ENCODE measurements at regions not wholly inside any gene's neighbourhood (a gene's known extent, or its start where the extent isn't known, plus 50 kb on each side); places are given as distances from the start of the nearest gene placed in this dataset.

DNA sequence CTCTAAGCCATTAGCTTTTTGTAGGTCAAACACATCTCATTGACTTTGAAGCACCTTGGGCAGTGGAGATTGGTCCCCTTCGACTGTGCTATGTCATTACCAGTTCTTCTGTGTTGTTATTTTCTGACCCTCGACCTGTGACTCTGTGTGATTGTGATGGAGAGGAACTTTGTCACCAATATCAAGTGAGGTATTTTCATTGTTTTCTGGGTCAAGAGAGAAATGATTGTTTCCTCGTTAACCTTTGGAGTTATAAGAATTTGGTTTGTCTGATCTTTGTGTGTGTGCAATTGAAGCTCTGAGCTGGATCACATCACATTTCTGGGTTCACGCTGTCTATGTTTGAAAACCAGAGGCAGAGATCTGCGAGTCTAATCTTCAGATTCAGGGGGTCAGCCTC is 432.2 kb upstream of the KLF6 start:
- Histone ChIP-seq H3K27me3 (no peaks in the 10 kb centered on the region), H3K36me3 (no peaks in the 10 kb centered on the region), H3K27ac (no peak overlapping the region), H3K4me3 (no peak overlapping the region), H3K9me3 (no peaks in the 10 kb centered on the region), H3K4me1 (no peaks in the 10 kb centered on the region)
- no peak for DNase-seq (ENCODE audit: low spot score in 2 of 2)
- no peak for TF ChIP-seq POLR2A (IDR thresholded peaks at IDR 0.05)
- TF ChIP-seq EP300 (IDR thresholded peaks at IDR 0.05) = no peak
- TF ChIP-seq, protein P1, sequence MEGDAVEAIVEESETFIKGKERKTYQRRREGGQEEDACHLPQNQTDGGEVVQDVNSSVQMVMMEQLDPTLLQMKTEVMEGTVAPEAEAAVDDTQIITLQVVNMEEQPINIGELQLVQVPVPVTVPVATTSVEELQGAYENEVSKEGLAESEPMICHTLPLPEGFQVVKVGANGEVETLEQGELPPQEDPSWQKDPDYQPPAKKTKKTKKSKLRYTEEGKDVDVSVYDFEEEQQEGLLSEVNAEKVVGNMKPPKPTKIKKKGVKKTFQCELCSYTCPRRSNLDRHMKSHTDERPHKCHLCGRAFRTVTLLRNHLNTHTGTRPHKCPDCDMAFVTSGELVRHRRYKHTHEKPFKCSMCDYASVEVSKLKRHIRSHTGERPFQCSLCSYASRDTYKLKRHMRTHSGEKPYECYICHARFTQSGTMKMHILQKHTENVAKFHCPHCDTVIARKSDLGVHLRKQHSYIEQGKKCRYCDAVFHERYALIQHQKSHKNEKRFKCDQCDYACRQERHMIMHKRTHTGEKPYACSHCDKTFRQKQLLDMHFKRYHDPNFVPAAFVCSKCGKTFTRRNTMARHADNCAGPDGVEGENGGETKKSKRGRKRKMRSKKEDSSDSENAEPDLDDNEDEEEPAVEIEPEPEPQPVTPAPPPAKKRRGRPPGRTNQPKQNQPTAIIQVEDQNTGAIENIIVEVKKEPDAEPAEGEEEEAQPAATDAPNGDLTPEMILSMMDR (IDR thresholded peaks at IDR 0.05) = no peak
- TF ChIP-seq POLR2AphosphoS5 (IDR thresholded peaks at IDR 0.05) = no peak
- WGBS = 87% methylated on average over 5 of the region's 5 CpGs

DNA sequence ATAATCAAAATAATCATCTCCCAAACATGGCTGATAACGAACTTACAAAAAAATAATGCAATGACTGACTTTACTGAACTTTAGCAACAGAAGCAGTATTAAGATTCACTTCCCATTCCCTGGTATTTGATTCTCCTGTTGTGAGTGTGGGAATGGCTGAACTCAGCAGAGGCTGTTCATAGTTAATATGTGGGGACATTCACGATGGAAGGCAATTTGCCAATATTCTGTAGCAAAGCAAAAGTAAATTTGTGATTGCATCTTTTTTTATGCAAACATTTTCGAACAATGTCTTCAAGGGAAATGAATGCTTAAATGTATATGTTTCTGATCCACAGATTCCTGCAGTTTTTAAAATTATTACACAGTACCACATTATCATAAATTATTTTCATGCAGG is 431.7 kb upstream of the KLF6 start:
- 57% methylated on average over 3 of the region's 3 CpGs for WGBS
- DNase-seq (ENCODE audit: low spot score in 2 of 2) = no peak
- H3K27me3 ChIP-seq = no peaks in the 10 kb centered on the region

DNA sequence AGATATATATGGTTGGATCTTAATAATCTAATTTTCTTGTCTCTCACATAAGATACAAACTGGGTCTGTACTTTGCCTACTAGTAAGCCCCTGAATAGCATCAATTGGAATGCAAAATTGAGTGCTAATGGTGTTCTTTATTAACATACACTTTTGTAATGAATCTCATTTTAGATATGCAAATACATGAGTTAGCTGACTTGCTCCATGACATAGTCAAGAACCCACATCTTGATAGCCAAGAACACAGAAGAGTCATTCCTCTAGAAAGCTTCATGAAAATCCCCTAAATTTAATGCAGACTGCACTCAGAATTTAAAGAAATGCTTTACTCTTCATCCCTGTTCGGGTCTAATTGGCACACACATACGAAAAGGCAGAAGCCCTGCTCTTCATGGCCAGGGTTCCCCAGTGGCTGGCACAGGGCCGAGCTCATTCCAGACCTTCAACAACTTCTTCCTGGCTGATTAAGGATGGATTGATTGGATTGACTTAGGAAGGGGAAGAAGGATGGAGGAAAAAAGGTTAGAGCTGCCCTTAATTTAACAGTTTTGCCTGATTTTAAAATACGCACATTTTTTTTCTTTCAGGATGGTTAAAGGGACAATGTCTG is 431.1 kb upstream of the KLF6 start:
- 82% methylated on average over 4 of the region's 4 CpGs for WGBS
- H3K27me3 ChIP-seq = no peaks in the 10 kb centered on the region
- DNase-seq (ENCODE audit: low spot score in 2 of 2) = no peak
- H3K4me3 ChIP-seq = no peak overlapping the region
- H3K27ac ChIP-seq = no peak overlapping the region
- H3K36me3 ChIP-seq = no peaks in the 10 kb centered on the region
- no peaks in the 10 kb centered on the region for H3K4me1 ChIP-seq
- TF ChIP-seq EP300 (IDR thresholded peaks at IDR 0.05) (no peak), POLR2A (IDR thresholded peaks at IDR 0.05) (no peak), POLR2AphosphoS5 (IDR thresholded peaks at IDR 0.05) (no peak)
- TF ChIP-seq, protein P1 (IDR thresholded peaks at IDR 0.05) = no peak
- no peaks in the 10 kb centered on the region for H3K9me3 ChIP-seq

More for the DNA sequence above, 431.7 kb upstream of the KLF6 start:
- no peaks in the 10 kb centered on the region for H3K9me3 ChIP-seq
- no peak overlapping the region for H3K27ac ChIP-seq
- no peak overlapping the region for H3K4me3 ChIP-seq
- H3K4me1 ChIP-seq = no peaks in the 10 kb centered on the region
- TF ChIP-seq POLR2A (IDR thresholded peaks at IDR 0.05) (no peak), POLR2AphosphoS5 (IDR thresholded peaks at IDR 0.05) (no peak), EP300 (IDR thresholded peaks at IDR 0.05) (no peak)
- TF ChIP-seq, protein P1 (IDR thresholded peaks at IDR 0.05) = no peak
- no peaks in the 10 kb centered on the region for H3K36me3 ChIP-seq

DNA sequence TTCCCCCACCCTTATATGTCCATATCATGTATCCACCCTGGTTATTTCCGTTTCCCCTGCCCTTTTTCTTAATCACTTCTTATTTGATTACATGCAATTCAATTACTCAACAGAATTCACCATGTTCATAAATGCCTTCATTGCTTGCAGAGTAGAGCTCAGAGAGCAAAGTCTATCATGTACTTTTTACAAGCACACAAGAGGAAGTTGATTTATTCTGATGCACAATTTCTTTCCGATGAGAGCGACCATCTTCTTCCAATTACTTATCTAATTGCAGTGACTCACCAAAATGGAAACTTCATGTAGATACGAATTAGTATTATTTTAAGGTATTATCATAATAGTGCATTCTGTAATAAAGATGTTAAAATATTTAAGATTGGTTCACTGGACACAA is 430.5 kb upstream of the KLF6 start:
- Histone ChIP-seq H3K36me3 (no peaks in the 10 kb centered on the region), H3K27ac (no peak overlapping the region), H3K9me3 (no peaks in the 10 kb centered on the region), H3K4me3 (no peak overlapping the region), H3K27me3 (no peaks in the 10 kb centered on the region), H3K4me1 (no peaks in the 10 kb centered on the region)
- TF ChIP-seq POLR2A (IDR thresholded peaks at IDR 0.05) (no peak), POLR2AphosphoS5 (IDR thresholded peaks at IDR 0.05) (no peak), EP300 (IDR thresholded peaks at IDR 0.05) (no peak)
- TF ChIP-seq, protein P1 (IDR thresholded peaks at IDR 0.05) = no peak
- DNase-seq (ENCODE audit: low spot score in 2 of 2) = no peak
- WGBS = 61% methylated on average over 4 of the region's 4 CpGs

DNA sequence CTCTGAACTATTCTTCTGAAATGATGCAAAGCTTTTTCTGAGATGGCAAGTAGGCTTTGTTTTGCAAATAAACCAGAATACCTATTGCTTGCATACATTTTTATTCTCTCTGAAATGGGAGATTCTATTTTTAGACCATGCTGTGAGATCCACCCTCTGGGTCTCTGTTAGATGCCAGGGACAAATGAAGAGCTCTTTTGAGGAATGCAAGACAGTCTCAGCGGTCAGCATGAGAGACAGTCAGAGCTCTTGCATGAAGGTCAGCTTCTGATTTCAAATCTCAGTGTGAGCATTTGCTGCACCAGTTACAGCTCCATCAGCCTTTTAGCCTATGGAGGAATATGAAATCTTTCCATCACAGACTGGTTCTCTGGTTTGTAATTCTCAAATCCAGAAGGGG is 429.9 kb upstream of the KLF6 start:
- Histone ChIP-seq H3K27me3 (no peaks in the 10 kb centered on the region), H3K27ac (no peak overlapping the region), H3K4me1 (no peaks in the 10 kb centered on the region), H3K36me3 (no peaks in the 10 kb centered on the region), H3K4me3 (no peak overlapping the region), H3K9me3 (no peaks in the 10 kb centered on the region)
- no peak for TF ChIP-seq POLR2A (IDR thresholded peaks at IDR 0.05)
- TF ChIP-seq EP300 (IDR thresholded peaks at IDR 0.05) = no peak
- no peak for TF ChIP-seq POLR2AphosphoS5 (IDR thresholded peaks at IDR 0.05)
- TF ChIP-seq, protein P1 (IDR thresholded peaks at IDR 0.05) = no peak
- DNase-seq (ENCODE audit: low spot score in 2 of 2) = no peak
- WGBS = 86% methylated on average over 1 of the region's 1 CpG
